Left renal cortex interstitium (tissue), 4 donors: ENCODE measurements at regions not wholly inside any gene's neighbourhood (a gene's known extent, or its start where the extent isn't known, plus 50 kb on each side); places are given as distances from the start of the nearest gene placed in this dataset.

Experiments used
- DNase-seq, 4 donors: peaks; one replicate each; pipeline ENCODE4 v3.0.0-alpha.2; 2013; ENCODE audit warnings: low read depth in 4 of 4, low spot score in 2 of 4, missing footprints in 1 of 4

DNA sequence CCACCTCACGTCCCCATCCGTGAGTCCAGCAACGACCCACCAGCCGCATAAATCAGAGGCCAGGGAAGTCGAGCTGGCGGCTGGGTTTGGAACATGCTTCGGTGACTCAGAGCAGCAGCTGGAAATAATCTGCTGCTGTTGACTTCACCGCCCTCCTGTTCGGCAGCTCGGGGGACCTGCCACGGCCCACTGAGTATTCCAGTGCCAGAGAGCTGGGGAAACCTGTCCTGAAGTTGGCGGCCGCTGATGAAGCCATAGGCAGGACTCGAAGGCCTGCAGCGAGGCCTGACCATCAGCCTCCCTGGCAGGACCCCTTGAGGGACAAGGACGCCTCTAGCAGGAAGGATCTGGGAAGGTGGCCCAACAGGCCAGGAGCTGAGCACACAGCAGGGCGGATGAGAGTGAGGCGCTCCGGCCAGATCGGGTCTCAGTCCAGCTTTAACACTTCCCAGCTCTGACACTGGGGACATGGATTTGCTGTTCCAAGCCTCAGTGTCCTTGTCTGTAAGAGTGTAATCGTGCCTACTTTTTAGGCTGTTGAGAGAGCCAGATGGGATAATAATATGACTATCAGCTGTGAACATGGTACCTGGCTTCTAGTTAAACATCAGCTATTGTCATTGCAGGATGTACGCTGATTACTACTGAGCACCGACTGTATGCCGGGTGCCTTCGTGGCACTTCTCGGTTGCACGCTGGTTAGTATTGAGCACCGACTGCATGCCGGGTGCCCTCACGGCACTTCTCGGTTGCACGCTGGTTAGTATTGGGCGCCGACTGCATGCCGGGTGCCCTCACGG is 50.4 kb upstream of the CIBAR2 start:
- DNase-seq, result peak in 1 of 4 donors; percentile 80

DNA sequence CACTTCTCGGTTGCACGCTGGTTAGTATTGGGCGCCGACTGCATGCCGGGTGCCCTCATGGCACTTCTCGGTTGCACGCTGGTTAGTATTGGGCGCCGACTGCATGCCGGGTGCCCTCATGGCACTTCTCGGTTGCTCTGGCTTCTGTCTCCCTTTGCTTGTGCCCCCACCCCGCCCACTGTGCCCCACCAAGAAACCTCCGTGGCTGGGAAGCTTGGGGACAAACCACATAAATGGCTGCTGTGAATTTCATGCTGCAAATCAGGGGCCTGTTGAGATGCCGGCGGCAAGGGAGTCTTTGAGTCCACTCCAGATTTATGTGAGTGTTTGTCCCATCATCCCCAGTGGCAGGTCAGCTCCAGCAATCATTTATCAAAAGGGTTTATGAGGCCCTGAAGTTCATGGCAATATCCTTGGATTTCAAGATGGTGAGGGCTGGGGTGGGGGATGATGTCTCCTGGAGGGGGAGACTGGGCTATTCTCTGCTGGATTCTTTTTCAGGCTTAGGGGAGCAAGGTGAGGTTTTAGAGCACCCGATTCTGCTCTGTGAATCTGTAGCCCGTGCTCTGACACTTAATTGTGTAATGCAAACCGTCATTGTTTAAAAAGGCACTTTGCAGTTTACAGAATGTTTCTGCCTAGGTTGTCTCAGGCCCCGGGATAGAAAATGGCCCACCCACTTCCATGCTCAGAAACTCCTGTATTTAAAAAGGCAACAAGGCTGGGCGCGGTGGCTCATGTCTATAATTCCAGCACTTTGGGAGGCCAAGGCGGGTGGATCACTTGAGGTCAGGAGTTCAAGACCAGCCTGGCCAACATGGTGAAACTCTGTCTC is 51.2 kb upstream of the CIBAR2 start:
- DNase-seq, result no peak

DNA sequence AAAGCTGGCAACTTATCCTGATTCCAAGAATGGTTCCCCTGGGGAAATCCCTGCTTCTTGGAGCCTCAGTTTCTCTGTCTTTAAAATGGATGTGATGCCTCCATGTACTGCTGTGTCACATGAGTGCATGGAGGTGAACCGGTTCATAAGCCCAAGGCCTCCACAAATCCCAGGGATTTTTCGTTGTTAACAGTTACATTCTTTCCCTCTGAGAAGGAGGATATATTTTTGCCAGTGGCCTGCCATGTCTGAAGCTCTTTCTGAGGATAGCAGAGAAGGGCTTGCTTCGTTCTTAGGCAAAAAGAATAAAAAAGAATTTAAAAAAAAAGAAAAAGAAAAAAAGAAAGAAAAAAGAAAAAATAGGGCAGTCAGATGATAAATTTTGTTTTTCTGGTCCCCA is 52.2 kb upstream of the CIBAR2 start:
- no peak for DNase-seq

DNA sequence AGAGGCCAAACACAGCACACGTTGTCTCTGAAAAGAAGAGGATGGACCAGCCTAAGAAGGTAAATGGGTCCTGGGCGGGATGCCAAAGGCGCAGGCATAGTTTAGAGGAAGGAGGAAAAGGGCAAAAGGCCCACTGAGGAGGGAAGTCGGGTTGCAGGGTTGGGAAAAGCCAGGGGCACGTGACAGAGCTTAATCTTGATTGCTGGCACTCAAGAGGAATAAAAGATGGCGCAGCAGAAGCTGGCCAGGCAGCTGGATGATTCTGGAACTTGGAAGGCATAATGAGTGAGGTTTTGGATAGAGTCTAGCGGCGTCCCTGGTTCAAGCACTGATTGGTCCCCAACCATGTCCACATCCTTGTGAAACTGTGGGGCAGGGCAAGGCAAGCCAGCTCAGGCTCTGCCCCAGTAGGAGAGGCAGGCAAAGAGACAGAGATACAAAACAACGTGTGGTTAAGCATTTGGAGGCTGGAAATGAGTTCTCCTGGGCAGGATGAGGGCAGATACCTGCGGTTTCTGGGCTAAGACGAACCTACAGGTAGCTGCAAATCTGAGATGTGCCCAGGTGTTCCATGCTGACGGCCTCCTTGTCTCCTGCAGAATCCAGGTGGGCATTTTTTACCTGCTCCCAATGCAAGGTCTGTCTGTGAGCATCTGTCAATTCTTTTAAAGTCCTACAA is 52.7 kb upstream of the CIBAR2 start:
- no peak for DNase-seq

DNA sequence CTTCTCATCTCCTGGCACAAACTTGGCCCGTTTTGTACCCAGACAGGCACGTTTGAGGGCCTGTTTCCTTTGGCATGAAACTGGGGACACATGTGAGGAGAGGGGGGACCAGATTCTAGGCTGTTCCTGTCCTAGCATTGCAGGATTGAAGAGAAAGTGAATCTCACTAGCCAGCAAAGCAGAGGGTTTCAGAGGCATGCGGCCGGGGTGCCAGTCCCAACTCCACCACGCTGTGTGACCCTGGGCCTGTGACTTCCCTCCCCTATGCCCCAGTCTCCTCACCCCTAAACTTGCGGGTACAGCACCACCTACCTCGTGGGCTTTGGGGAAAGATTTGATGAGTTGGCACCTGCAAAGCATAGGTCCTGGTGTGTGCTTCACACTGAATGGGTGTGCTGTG is 53.5 kb upstream of the CIBAR2 start:
- no peak for DNase-seq

DNA sequence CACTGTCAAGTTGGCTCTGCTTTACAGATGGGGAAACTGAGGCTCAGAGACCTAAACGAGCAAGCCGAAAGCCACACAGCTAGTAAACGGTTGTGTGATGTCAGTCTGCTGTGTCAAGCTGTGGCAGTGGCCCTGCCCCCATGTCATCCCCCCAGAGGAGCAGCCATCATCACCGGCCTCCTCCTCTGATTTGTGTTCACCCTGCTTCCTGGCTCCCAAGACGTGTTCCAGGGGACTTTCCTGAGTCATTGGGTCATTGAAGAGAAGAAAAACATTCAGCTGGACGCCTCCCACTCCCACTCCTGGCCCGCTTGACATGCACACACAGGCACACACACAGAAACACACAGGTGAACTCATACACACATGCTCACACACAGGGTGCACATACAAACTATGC is 54.0 kb upstream of the CIBAR2 start:
- no peak for DNase-seq

DNA sequence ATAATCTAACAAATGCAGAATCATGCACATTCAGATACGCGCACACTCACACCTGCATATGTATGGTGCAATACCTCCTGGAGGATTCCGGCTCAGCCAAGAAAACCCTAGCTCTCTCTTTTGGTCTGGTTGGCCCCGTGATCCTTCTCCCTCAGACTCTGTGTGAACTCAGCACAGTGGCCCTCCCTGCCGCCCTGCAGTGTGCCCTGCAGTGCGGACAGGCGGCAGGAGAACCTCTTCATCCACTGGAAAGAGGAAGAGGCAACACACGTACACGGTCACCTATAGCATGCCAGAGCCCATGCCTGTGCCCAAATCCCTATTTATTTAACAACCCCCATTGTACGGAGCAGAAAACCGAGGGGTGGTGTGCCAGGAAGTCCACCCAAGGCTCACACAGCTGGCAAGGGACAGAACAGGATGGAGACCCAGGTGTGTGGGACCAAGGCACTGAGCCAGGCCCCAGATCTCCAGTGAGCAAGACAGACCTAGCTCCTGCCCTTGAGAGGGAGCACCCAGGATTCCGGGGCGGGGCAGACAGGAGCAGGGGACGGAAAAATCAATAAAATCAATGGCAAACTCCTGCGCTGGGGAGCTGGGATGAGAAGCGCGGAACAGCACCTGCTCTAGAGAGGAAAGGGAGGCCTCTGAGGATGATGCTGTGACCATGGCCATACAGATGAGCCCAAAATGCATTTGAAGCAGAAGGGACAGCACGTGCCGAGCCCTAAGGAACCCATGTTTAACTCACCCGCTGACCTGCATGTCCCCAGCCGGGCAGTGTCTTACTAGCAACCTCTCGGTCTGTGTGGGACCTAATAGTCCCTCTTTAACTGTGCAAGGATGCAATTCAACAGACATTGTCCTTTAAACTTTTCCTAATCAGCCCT is 54.7 kb upstream of the CIBAR2 start:
- no peak for DNase-seq

DNA sequence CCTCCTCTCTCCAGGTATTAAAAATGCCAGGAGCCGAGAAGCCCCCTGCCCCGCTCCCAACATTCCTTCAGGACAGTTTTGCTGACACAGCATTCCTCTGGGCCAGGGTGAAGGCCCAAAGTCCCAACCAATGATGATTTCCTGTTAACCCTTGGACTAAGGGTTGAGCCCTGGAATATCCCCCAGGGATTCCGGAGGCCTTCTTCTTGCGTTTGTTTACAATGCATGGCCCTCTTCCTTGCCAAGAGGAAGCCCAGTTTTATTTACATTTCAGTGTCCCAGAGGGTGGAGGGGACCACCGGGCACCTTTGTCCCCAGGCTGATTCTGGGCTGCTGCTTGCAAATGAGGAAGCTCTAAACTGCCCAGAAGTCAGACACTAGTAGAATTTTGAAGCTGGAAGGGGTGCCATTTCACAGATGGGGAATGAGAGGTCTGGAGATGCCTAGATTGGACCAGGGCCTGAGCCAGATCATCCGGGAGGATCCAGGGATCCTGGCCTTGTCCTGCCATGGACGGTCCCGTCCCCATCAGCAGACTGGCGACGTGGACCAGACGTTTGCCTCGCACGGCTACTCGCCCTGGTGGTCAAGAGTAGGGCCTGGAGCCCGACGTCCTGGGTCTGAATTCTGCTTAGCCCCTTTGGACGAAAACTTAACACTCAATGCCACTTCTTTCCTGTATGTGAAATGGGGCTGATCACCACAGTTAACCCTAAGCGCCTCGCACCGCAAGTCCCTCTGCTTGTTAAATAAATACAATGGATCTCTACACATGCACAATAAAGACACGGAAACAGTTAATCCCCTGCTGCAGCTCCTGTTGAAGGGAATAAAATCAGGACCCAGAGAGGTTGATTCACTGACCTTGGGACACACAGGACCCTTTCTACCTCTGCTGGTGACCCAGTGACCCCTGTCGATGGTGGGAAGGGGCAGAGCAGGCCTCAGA is 55.6 kb upstream of the CIBAR2 start:
- DNase-seq, result no peak

DNA sequence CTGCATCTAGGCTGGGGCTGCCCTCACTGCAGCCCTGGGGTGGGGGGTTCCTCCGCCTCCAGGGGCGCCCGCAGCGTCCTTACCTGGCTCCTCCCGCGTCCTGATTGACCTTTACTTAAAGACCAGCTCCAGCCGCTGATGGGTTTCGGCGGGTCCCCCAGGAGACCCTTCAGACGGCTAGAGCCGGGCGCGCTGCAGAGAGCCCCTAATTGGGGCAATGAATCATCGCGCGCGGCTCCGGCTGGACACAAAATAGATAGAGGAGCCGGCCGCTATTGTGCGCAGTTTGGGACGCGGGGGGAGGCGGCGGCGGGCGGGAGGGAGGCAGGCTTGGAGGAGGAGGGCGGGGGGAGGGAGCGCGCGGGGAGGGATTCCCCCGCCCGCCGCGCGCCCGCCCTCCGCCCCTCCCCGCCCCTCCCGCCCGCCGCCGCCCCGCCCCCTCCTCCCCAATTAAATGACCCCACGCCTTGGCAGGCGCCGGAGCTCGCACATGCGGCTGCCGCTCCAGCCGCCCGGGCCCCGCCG is 56.5 kb upstream of the CIBAR2 start:
- DNase-seq, result no peak

DNA sequence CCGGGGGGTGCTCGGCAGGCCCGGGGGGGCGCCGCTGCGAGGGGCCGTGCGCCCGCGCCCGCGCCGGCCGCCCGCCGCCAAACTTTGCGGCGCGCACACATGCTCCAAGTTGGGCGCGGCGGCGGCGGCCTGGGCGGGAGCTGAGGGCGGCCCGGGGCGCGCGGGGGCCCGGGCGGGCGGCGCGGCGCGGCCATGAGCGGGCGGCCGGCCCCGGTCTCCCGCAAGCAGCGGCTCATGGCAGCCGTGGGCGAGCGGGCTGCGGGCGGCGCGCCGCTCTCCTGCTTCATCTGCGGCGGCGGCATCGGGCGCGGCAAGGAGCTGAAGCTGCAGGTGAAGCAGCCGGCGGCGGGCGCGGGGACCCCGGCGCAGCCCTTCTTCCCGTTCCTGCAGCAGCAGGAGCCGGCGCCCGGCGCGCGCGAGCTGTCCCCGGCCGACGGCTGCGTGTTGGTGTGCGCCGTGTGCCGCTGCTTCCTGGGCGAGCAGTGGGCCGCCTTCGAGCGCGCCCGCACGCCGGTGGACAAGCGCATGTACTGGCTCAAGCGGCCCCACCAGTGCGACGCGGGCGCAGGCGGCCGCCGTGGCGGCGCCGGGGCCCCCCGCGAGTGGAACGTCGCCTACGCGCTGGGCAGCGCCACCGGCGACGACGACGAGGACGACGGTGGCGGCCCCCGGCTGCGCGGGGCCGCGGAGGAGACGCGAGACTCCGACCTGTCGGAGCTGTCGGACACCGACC is 57.2 kb upstream of the CIBAR2 start:
- no peak for DNase-seq

DNA sequence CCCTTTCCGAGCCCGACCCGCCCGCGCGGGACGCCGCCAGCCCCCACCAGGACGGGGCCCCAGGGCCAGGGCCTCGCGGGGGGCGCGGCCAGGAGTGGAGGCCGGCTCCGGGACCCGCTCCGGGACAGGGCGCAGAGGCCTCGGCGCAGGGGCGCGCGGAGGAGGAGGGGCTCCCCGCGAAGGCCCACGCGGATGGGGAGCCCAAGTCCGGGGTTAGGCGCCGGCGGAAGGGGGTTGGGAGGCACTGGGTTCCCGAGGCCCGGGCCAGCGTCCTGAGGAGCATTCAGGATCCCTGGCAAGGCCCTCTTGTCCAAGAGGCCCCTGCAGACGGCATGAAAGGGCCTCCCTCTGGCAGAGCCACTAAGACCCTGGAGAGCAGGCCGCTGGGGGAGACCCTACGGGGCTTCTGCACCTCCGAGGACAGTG is 57.8 kb upstream of the CIBAR2 start:
- no peak for DNase-seq

DNA sequence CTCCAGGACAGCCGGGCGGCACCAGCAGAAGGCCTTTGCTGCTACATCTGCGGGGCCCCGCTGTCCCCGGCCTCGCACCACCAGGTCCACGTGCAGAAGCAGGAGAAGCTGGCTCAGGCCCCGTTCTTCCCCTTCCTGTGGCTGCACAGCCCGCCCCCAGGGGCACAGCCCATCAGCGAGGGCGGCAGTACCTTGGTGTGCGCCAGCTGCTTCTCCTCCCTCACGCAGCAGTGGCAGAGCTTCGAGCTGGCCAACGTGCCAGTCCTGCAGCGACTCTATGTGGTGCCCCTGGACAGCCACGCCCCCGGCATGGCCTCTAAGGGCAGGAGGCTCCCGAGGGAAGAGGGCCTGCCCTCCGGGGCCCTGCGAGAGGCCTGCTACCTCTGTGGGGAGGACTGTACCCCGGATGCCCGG is 58.3 kb upstream of the CIBAR2 start:
- no peak for DNase-seq

DNA sequence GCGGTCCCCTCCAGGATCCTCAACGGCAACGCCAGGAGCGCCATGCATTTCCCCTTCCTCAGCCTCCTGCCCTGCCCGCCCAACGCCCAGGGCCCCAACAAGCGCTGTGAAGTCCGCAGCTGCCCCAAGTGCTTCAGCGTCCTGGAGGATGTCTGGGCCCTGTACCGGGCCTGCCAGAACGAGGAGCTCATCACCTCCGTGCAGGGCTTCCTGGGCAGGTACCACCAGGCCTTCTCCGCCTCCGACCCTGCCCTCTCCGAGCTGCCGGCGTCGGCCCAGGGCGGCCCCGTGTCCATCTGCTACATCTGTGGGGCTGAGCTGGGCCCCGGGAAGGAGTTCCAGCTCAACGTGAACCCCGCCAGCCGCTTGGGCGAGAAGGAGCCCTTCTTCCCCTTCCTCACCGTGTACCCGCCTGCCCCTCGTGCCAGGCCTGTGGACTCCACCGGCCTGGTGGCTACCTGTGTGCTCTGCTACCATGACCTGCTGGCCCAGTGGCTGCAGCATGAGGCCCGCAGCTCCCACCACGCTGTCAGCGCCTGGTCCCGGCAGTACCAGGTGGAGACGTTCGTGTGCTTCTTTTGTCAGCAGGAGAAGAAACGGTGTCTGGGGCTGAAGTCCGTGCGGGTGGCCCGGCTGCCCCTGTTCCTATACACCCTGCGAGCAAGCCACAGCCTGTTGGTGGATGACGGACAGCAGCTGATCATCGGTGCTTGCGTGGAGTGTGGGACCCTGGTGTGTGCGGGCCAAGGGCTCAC is 58.9 kb upstream of the CIBAR2 start:
- DNase-seq, result no peak

DNA sequence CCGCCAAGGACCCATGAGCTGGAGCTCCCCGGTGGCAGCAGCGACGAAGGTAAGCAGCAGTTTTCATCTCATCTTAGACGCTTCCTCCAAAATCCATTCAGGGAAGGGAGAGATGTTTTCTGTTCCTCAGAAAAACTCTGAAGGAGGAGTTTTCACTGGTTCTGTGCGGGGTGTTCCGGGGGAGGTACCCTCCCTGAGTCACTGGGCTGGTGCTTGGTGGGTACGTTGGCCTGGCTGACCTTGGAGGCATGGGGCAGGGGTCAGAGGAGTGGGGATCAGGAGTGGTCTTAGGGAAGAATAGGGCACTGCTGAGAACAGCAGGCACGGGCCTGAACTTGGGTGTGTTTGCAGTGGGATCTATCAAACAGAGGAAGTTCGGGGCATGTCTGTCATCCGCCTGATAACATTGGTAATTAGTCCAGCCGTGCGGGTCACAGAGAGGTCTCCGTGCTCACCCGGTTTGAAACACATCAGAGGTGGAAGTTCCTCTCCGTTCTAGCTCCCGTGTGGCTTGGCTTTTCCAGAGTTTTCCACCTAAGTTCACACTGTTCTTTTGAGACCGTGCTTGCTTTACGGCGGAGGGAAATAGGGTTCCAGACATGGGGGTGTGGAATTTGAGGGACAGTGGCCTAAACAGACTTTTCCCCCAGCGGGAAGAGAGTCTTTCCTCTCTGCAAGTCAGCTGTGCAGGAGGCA is 59.6 kb upstream of the CIBAR2 start:
- no peak for DNase-seq

DNA sequence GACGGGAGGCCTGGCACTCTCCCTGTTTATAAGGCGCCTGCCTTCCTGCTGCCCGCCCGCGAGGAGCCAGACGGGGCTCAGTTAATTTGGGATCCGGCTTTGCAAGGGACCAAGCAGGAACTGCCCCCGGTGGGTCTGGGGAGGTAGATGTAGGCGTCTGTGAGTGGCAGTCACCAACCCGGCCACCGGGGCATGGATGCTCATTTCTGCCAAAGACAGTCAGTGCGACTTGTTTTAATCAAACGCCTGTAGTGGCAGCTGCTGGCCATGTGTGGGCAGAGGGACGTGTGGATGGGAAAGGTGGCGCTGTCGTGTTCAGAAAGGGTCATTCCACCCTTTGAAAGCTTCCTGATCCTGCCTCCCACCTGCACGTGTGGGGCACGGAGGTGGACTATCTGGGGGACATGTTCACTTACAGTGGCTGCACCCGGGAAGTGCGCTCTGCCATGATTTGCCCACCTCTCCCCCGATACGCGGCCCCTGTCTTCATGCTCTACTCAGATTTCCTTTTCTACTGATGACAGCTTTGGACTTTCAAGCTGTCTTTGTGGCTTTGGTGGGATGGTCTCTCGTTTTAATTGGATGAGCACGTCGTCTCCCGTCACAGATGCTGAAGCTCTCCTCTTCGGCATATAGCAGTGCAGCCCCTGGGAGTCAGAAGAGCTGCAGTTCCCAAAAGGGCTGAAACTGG is 60.3 kb upstream of the CIBAR2 start:
- no peak for DNase-seq

DNA sequence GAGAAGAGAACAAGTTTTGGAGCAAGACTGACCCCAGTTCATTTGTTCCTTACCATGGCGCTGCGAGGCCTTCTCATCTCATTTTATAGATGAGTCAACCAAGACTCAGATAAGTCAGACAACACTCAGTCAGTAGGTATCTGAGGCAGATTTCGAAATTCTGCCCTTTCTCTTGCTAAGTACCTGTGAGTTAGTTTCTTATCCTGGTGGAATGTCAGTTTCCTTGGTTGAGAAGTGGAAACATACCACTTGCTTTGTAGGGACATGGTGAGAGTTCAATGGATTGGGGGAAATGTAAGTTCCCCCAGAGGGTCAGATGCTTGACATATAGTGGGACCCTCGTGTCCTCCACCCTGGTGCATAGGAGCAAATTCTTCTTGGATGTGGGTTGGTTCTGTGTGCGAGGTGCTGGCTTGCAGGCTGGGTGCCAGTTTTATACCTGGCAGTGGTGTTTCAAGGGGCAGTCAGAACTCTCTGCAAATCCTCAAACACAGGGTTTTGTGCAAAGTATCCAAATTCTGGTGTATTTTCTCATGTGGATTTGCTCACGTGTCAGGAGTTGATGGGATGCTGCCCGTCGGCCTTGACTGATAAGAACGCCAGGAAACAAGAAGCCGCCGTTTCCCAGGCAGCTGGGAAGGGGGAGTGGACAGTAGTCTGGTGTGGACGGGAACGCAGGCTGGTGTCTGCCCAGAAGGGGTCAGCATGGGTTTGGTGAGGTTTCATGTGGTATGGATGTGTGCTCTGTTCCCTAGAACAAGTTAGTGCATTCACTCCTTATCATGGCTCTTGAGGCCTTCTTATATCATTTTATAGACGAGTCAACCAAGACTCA is 61.1 kb upstream of the CIBAR2 start:
- no peak for DNase-seq
